Choroid plexus epithelial cell (primary cell): ENCODE measurements at regions not wholly inside any gene's neighbourhood (a gene's known extent, or its start where the extent isn't known, plus 50 kb on each side); places are given as distances from the start of the nearest gene placed in this dataset.

ENCODE experiments used
- DNase-seq: peaks from one replicate; pipeline ENCODE4 v3.0.0-alpha.2; 2010; ENCODE audit warnings: low read depth
- H3K4me3 ChIP-seq: 2 replicates; pipeline ENCODE4 v1.5.1; 2011; ENCODE audit warnings: low read depth, mild to moderate bottlenecking, control low read depth, low read length, moderate library complexity
- CTCF ChIP-seq: conservative IDR thresholded peaks from 2 replicates; pipeline ENCODE4 v1.5.1; 2011; ENCODE audit warnings: low read depth, mild to moderate bottlenecking, control low read depth, inconsistent platforms, low read length, moderate library complexity

GRCh38 chr15:95928822-95929221 lies 401.7 kb upstream of the NR2F2 start:
- TF ChIP-seq CTCF, result no peak
- no peak overlapping the region for H3K4me3 ChIP-seq
- no peak for DNase-seq

- H3K4me3 ChIP-seq, result no peak overlapping the region
- peak; percentile 55 for DNase-seq
- no peak for TF ChIP-seq CTCF
These were observed 401.2 kb upstream of the NR2F2 start for GRCh38 chr15:95929232-95929846.

- H3K4me3 ChIP-seq, result no peak overlapping the region
- no peak for TF ChIP-seq CTCF
- no peak for DNase-seq
These were observed 399.7 kb upstream of the NR2F2 start for GRCh38 chr15:95930659-95931375.

- DNase-seq, result no peak
- H3K4me3 ChIP-seq, result no peak overlapping the region
- no peak for TF ChIP-seq CTCF
These were observed 398.9 kb upstream of the NR2F2 start for GRCh38 chr15:95931619-95932018.

- no peak overlapping the region for H3K4me3 ChIP-seq
- no peak for DNase-seq
- no peak for TF ChIP-seq CTCF
These were observed 398.4 kb upstream of the NR2F2 start for GRCh38 chr15:95932141-95932540.

- DNase-seq, result peak; percentile 48
- no peak for TF ChIP-seq CTCF
These were observed 397.8 kb upstream of the NR2F2 start for GRCh38 chr15:95932676-95933075.

GRCh38 chr15:95935852-95936251 lies 394.6 kb upstream of the NR2F2 start:
- no peak overlapping the region for H3K4me3 ChIP-seq
- DNase-seq, result peak; percentile 8
- TF ChIP-seq CTCF, result no peak

More at GRCh38 chr15:95932676-95933075, 397.8 kb upstream of the NR2F2 start:
- H3K4me3 ChIP-seq, result no peak overlapping the region
